ENCODE measurements at regions not wholly inside any gene's neighbourhood (a gene's known extent, or its start where the extent isn't known, plus 50 kb on each side); places are given as distances from the start of the nearest gene placed in this dataset.

DNA sequence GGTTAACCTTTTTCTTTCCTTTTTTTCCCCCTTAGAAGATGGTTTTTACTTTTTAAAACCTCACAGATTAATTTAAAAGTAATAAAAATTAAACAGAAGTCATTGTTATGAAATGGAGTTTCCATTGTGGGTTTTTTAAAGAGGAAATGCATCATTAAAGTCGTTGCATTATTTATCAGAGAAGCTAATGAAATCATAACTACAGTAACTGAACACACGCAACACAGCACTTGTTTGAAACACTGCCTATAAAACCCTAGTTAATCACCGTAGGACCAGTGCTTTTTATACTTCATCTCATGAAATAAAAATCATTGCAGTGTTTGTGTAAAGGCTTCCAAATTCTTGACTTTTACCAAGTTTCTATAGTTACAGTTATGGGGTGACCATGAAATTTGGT, 82.4 kb upstream of the NTRK2 start:
- no peaks in the 10 kb centered on the region for H3K36me3 Mint-ChIP-seq (ENCODE audit: insufficient read depth)
- ATAC-seq (replicated peaks) (no peak), DNase-seq (no peak)
- H3K9me3 Mint-ChIP-seq = peaks cover 0 to 2% of the 10 kb centered on the region in 2 donors
- no peak overlapping the region for H3K4me3 Mint-ChIP-seq
- H3K27me3 Mint-ChIP-seq = peaks cover 10 to 15% of the 10 kb centered on the region in 2 donors
- no peaks in the 10 kb centered on the region for H3K4me1 Mint-ChIP-seq (ENCODE audit: low read depth in 2 of 2)
- no peak overlapping the region for H3K27ac Mint-ChIP-seq

- no peak overlapping the region for H3K27ac Mint-ChIP-seq
- H3K4me3 Mint-ChIP-seq = no peak overlapping the region
- no peaks in the 10 kb centered on the region for H3K36me3 Mint-ChIP-seq (ENCODE audit: insufficient read depth)
- H3K4me1 Mint-ChIP-seq (ENCODE audit: low read depth in 2 of 2) = no peaks in the 10 kb centered on the region
- H3K9me3 Mint-ChIP-seq = peaks cover 0 to 2% of the 10 kb centered on the region in 2 donors
- H3K27me3 Mint-ChIP-seq = peaks cover 10 to 15% of the 10 kb centered on the region in 2 donors
- no peak for DNase-seq
- no peak for ATAC-seq (replicated peaks)
Observed at GRCh38 chr9:84589542-84589941, 80.0 kb upstream of the NTRK2 start.

DNA sequence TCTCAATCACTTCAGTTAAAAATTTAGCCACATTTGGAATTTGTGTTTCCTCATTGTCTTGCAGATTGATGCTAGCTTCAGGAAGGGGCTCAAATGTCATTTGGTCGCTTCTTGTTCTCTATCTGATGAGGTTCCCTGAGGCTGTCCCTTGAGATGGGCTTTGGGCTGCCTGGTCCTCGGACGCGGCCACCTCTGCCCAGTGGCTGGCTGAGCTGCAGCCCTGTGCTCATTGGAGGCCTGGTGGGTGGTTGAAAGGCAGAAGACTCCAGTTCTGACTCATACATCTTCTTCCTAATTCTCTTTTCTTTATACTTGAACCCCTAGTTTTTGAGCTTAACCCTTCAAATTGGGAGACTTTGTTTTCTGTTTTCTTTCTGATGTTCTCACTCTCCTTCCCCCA, 78.8 kb upstream of the NTRK2 start:
- Mint-ChIP-seq H3K9me3 (peaks cover 0 to 2% of the 10 kb centered on the region in 2 donors), H3K27me3 (peaks cover 10 to 11% of the 10 kb centered on the region in 2 donors), H3K4me3 (no peak overlapping the region), H3K4me1 (ENCODE audit: low read depth in 2 of 2) (no peaks in the 10 kb centered on the region), H3K27ac (no peak overlapping the region), H3K36me3 (ENCODE audit: insufficient read depth) (no peaks in the 10 kb centered on the region)
- DNase-seq (no peak), ATAC-seq (replicated peaks) (no peak)

- H3K27ac Mint-ChIP-seq = no peak overlapping the region
- H3K4me1 Mint-ChIP-seq (ENCODE audit: low read depth in 2 of 2) = no peaks in the 10 kb centered on the region
- no peak overlapping the region for H3K4me3 Mint-ChIP-seq
- DNase-seq (no peak), ATAC-seq (replicated peaks) (no peak)
- peaks cover 0 to 5% of the 10 kb centered on the region in 2 donors for H3K27me3 Mint-ChIP-seq
- no peaks in the 10 kb centered on the region for H3K36me3 Mint-ChIP-seq (ENCODE audit: insufficient read depth)
- H3K9me3 Mint-ChIP-seq = peaks cover 2 to 8% of the 10 kb centered on the region in 2 donors
Observed at GRCh38 chr9:84592918-84593317, 76.6 kb upstream of the NTRK2 start.

GRCh38 chr9:84593352-84593751, 76.2 kb upstream of the NTRK2 start:
- DNase-seq = no peak
- peaks cover 0 to 5% of the 10 kb centered on the region in 2 donors for H3K27me3 Mint-ChIP-seq
- H3K9me3 Mint-ChIP-seq = peaks cover 2 to 8% of the 10 kb centered on the region in 2 donors
- no peak for ATAC-seq (replicated peaks)
- no peaks in the 10 kb centered on the region for H3K4me1 Mint-ChIP-seq (ENCODE audit: low read depth in 2 of 2)
- no peak overlapping the region for H3K4me3 Mint-ChIP-seq
- H3K36me3 Mint-ChIP-seq (ENCODE audit: insufficient read depth) = no peaks in the 10 kb centered on the region
- H3K27ac Mint-ChIP-seq = no peak overlapping the region

DNA sequence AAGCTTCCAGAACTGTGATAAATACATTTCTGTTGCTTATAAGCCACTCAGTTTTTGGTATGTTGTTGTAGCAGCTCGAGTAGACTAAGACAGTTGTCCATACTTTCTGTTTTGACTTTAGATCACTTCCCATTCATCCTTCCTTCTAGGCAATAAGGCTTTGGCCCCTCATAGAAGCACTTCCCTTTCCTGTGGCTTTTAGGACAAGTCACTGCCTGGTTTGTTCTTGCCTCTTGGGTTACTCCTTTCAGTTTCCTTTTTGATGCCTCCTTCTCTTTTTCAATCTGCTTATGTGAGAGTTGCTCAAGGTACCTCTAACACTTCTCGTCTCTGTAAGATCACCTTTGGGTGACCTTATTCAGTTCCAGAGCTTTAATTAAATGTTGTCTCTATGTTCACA, 72.4 kb upstream of the NTRK2 start:
- H3K4me1 Mint-ChIP-seq (ENCODE audit: low read depth in 2 of 2) = no peaks in the 10 kb centered on the region
- no peak for ATAC-seq (replicated peaks)
- peaks cover 2 to 8% of the 10 kb centered on the region in 2 donors for H3K9me3 Mint-ChIP-seq
- H3K4me3 Mint-ChIP-seq = no peak overlapping the region
- H3K36me3 Mint-ChIP-seq (ENCODE audit: insufficient read depth) = no peaks in the 10 kb centered on the region
- no peak for DNase-seq
- H3K27me3 Mint-ChIP-seq = no peaks in the 10 kb centered on the region
- no peak overlapping the region for H3K27ac Mint-ChIP-seq

DNA sequence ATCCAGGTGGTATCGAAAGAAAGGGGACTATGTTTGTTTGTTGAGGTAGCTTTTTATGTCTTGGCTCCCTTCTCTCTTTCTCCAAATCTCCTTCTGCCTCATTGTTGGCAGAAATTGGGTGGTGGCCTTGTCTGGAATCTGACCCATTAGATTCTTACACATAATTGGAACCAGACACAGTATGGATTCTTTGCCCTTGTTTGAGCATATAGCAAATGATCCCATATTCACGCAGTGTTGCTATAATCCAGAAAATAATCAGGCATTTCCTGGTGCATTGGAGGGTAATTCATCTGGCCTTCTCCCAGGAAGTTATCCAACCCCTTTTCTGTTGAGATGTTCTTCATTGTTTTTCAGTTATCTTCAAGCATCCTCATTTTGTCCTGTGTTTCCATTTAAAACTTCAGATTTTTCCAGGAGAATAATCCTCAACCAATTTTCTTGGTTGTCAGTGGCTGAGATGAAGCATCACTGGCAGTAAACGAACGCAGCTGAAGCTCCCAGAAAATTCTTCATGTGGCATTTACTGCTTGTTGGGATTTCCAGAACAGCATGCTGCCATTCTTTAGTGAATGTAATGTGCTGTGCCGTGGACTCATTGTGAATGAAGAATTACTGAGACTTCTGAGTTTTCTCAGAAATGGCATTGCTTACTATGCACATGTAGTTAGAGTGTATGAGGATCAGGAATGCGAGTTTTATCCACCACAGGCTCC, 70.5 kb upstream of the NTRK2 start:
- no peak overlapping the region for H3K27ac Mint-ChIP-seq
- H3K4me3 Mint-ChIP-seq = no peak overlapping the region
- DNase-seq (no peak), ATAC-seq (replicated peaks) (no peak)
- H3K36me3 Mint-ChIP-seq (ENCODE audit: insufficient read depth) = no peaks in the 10 kb centered on the region
- peaks cover 2 to 8% of the 10 kb centered on the region in 2 donors for H3K9me3 Mint-ChIP-seq
- H3K27me3 Mint-ChIP-seq = no peaks in the 10 kb centered on the region
- H3K4me1 Mint-ChIP-seq (ENCODE audit: low read depth in 2 of 2) = no peaks in the 10 kb centered on the region

DNA sequence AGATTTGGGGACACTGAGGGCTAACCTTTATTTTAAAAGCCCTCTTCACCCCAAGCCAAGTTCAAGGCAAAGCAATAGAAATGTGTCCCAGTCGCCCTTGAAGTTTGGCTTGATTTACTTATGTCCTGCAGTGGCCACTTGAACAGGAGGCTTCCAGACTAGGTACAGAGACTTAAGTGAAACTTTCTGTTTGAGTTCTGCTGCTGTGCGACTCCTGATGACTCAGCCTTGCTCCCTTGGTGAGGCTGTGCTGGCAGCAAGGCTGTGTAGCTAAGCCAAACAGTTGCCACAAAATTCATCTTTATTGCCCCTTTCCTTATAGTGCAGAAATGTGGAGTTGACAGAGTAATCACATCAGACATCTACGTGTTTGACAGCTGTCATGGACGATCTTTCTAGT, 68.8 kb upstream of the NTRK2 start:
- H3K9me3 Mint-ChIP-seq = peaks cover 5 to 8% of the 10 kb centered on the region in 2 donors
- H3K27me3 Mint-ChIP-seq = peaks cover 0 to 6% of the 10 kb centered on the region in 2 donors
- no peaks in the 10 kb centered on the region for H3K36me3 Mint-ChIP-seq (ENCODE audit: insufficient read depth)
- no peaks in the 10 kb centered on the region for H3K4me1 Mint-ChIP-seq (ENCODE audit: low read depth in 2 of 2)
- H3K4me3 Mint-ChIP-seq = no peak overlapping the region
- ATAC-seq (replicated peaks) = no peak
- H3K27ac Mint-ChIP-seq = no peak overlapping the region
- no peak for DNase-seq

DNA sequence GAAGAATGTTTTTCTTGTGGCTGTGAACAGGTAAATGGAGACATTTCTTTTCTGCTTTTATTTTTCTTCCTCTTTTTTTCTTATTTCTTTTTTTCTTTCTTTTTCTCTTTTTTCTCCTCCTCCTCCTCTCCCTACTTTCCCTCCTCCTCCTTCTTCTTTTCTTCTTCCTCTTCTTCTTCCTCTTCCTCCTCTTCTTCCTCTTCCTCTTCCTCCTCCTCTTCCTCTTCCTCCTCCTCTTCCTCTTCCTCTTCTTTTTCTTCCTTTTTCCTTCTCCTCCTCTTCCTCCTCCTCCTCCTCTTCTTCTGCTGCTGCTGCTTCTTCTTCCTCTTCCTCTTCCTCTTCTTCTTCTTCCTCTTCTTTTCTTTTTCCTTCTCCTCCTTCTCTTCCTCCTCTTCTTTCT, 65.3 kb upstream of the NTRK2 start:
- DNase-seq (no peak), ATAC-seq (replicated peaks) (no peak)
- no peak overlapping the region for H3K27ac Mint-ChIP-seq
- no peak overlapping the region for H3K4me3 Mint-ChIP-seq
- no peaks in the 10 kb centered on the region for H3K36me3 Mint-ChIP-seq (ENCODE audit: insufficient read depth)
- H3K4me1 Mint-ChIP-seq (ENCODE audit: low read depth in 2 of 2) = no peaks in the 10 kb centered on the region
- H3K27me3 Mint-ChIP-seq = peaks cover 0 to 10% of the 10 kb centered on the region in 2 donors
- peaks cover 0 to 5% of the 10 kb centered on the region in 2 donors for H3K9me3 Mint-ChIP-seq

GRCh38 chr9:84609779-84610178, 59.8 kb upstream of the NTRK2 start:
- ATAC-seq (replicated peaks) (no peak), DNase-seq (no peak)
- no peak overlapping the region for H3K4me3 Mint-ChIP-seq
- H3K27ac Mint-ChIP-seq = no peak overlapping the region
- peaks cover 0 to 2% of the 10 kb centered on the region in 2 donors for H3K9me3 Mint-ChIP-seq
- no peaks in the 10 kb centered on the region for H3K4me1 Mint-ChIP-seq (ENCODE audit: low read depth in 2 of 2)
- peaks cover 4% of the 10 kb centered on the region in 2 donors for H3K27me3 Mint-ChIP-seq
- H3K36me3 Mint-ChIP-seq (ENCODE audit: insufficient read depth) = no peaks in the 10 kb centered on the region

- Mint-ChIP-seq H3K4me3 (no peak overlapping the region), H3K27ac (no peak overlapping the region), H3K36me3 (ENCODE audit: insufficient read depth) (no peaks in the 10 kb centered on the region), H3K27me3 (peaks cover 0 to 16% of the 10 kb centered on the region in 2 donors), H3K4me1 (ENCODE audit: low read depth in 2 of 2) (no peaks in the 10 kb centered on the region), H3K9me3 (no peaks in the 10 kb centered on the region)
- DNase-seq = no peak
- no peak for ATAC-seq (replicated peaks)
Observed at GRCh38 chr9:84613431-84613830, 56.1 kb upstream of the NTRK2 start.

DNA sequence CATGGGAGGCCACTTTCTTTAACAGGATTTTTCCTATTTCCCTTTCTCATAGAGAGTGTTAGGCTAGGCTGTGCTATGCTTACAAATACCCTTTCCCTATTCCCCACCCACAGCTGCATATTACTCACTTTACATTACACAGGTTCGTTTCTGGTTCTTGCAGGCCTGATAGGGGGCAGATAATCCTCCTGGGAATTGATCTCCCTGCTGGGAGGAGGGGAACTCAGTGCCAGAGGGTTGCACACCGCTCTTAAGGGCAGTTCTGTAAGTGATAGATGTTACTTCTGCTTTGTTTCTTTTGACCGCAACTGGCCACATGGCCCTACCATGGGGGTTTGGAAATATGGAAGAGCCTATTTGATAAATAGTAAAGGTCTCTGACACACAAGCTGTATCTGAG, 54.0 kb upstream of the NTRK2 start:
- H3K4me3 Mint-ChIP-seq = no peak overlapping the region
- H3K9me3 Mint-ChIP-seq = no peaks in the 10 kb centered on the region
- no peak for DNase-seq
- H3K36me3 Mint-ChIP-seq (ENCODE audit: insufficient read depth) = no peaks in the 10 kb centered on the region
- no peaks in the 10 kb centered on the region for H3K4me1 Mint-ChIP-seq (ENCODE audit: low read depth in 2 of 2)
- no peak overlapping the region for H3K27ac Mint-ChIP-seq
- no peak for ATAC-seq (replicated peaks)
- H3K27me3 Mint-ChIP-seq = peaks cover 0 to 22% of the 10 kb centered on the region in 2 donors

DNA sequence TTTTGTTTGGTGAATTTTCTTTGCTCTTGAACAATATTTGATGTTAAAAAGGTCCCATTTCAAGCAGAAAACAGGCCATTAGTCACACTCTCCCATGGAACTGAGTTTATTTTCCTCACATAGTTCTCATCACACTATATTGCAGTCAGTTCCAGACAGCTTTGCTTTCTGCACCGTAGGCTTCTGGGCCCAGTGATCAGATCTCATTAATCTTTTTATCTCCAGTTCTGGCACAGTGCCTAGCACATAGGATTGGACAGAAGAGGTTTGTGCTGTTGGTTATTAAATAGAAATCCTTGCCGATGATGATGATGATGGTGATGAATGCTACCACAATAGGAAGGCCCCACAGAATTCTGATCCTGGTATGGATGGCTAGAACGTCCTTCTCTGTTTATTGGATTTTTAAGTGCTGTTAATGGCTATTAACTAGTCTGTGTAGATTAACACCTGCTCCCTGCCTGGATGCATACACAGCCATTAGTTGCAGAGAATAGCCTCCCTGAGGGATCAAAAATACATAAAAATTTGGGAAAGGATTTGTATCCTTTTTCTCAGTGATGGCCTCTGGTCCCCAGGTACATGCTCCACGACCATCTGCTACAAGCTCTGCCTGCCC, 52.0 kb upstream of the NTRK2 start:
- Mint-ChIP-seq H3K27me3 (peaks cover 0 to 28% of the 10 kb centered on the region in 2 donors), H3K4me3 (no peak overlapping the region), H3K9me3 (no peaks in the 10 kb centered on the region), H3K4me1 (ENCODE audit: low read depth in 2 of 2) (no peaks in the 10 kb centered on the region), H3K27ac (no peak overlapping the region), H3K36me3 (ENCODE audit: insufficient read depth) (no peaks in the 10 kb centered on the region)
- no peak for DNase-seq
- ATAC-seq (replicated peaks) = no peak
